PC-9 (cell line): ENCODE measurements at regions not wholly inside any gene's neighbourhood (a gene's known extent, or its start where the extent isn't known, plus 50 kb on each side); places are given as distances from the start of the nearest gene placed in this dataset.

Source experiments
- BruUV-seq: library from RNA; stranded (reverse); fragments of 400-500 nt; replicated peaks from 2 replicates; lab custom pipeline; 2021; lab: Mats Ljungman, UMichigan
- CTCF ChIA-PET: fragments of 300-600 bp; sonication (Branson Sonifier 250); formaldehyde crosslinking; loops from one replicate; lab custom pipeline; 2022; ENCODE audit warnings: antibody characterized with exemption; lab: Charles Lee
- POLR2A ChIA-PET: fragments of 300-600 bp; sonication (Branson Sonifier 250); formaldehyde crosslinking; loops from one replicate; lab custom pipeline; 2022; ENCODE audit warnings: antibody characterized with exemption; ENCODE audit not compliant: unreplicated experiment; lab: Charles Lee
- DNase-seq, 2 experiments: peaks; one replicate each; pipeline versions ENCODE4 v3.0.0 to v3.0.0-alpha.2; 2015 to 2022; ENCODE audit warnings: mixed read lengths in 1 of 2
- H2AFZ ChIP-seq: fragments of 200-600 bp; sonication (generic); 2 replicates; pipeline ENCODE4 v1.8.1; 2017; ENCODE audit warnings: antibody characterized with exemption
- H3F3A ChIP-seq: fragments of 200-600 bp; sonication (generic); 2 replicates; pipeline ENCODE4 v1.8.1; 2017; ENCODE audit warnings: antibody characterized with exemption, mild to moderate bottlenecking, low read depth; ENCODE audit not compliant: insufficient read depth
- H3K27ac ChIP-seq: fragments of 200-600 bp; sonication (generic); 2 replicates; pipeline ENCODE4 v1.6.1; 2016; ENCODE audit warnings: mixed run types
- H3K27me3 ChIP-seq: fragments of 200-600 bp; sonication (generic); 2 replicates; pipeline ENCODE4 v1.6.1; 2016; ENCODE audit warnings: low read depth, mixed run types; ENCODE audit not compliant: insufficient read depth
- H3K36me3 ChIP-seq: fragments of 200-600 bp; sonication (generic); 2 replicates; pipeline ENCODE4 v1.6.1; 2016; ENCODE audit warnings: low read depth, mixed run types
- H3K4me1 ChIP-seq: fragments of 200-600 bp; sonication (generic); replicated peaks from 2 replicates; pipeline ENCODE4 v1.6.1; 2016; ENCODE audit warnings: mixed run types; ENCODE audit not compliant: insufficient read depth
- H3K4me2 ChIP-seq: fragments of 200-600 bp; sonication (generic); 2 replicates; pipeline ENCODE4 v1.6.1; 2017; ENCODE audit warnings: mixed run types
- H3K4me3 ChIP-seq: fragments of 200-600 bp; sonication (generic); 2 replicates; pipeline ENCODE4 v1.6.1; 2016; ENCODE audit warnings: mixed run types
- H3K79me2 ChIP-seq: fragments of 200-600 bp; sonication (generic); 2 replicates; pipeline ENCODE4 v1.6.1; 2017; ENCODE audit warnings: low read depth, mixed run types
- H3K9me2 ChIP-seq: fragments of 200-600 bp; sonication (generic); 2 replicates; pipeline ENCODE4 v1.8.1; 2017; ENCODE audit warnings: mild to moderate bottlenecking; ENCODE audit not compliant: insufficient read depth
- H3K9me3 ChIP-seq: fragments of 200-600 bp; sonication (generic); 2 replicates; pipeline ENCODE4 v1.8.1; 2016; ENCODE audit warnings: low read depth; ENCODE audit not compliant: insufficient read depth
- H4K20me1 ChIP-seq: fragments of 200-600 bp; sonication (generic); 2 replicates; pipeline ENCODE4 v1.8.1; 2017; ENCODE audit not compliant: insufficient read depth
- EZH2 ChIP-seq: fragments of 200-600 bp; sonication (generic); IDR thresholded peaks from 2 replicates; pipeline ENCODE4 v1.8.0; 2017; ENCODE audit warnings: antibody characterized with exemption, low read depth
- intact Hi-C: fragments of 100-400 bp; cut with micrococcal nuclease; formaldehyde crosslinking; loops from one replicate; pipeline ENCODE4 v1.10.0; 2022; ENCODE audit not compliant: unreplicated experiment
- TF ChIP-seq, protein P1 (sequence below): fragments of 200-600 bp; sonication (generic); conservative IDR thresholded peaks from 2 replicates; pipeline ENCODE4 v1.6.1; 2017; ENCODE audit warnings: mixed run types, antibody characterized with exemption, mild to moderate bottlenecking, moderate library complexity

DNA sequence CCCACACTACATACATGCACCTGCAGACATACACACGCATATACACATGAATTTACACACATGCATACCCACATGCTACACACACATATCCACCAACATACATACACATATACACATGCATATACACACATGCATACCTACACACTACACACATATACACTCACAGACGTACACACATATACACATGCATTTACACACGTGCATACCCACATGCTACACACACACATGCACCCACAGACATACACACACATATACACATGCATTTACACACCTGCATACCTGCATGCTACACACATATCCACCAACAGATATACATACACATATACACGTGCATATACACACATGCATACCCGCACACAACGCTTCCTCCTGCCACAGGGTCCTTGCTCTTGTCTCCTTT is 61.2 kb upstream of the SLC25A33 start:
- Histone ChIP-seq H3K4me1 (peaks cover 15% of the 10 kb centered on the region; the same call in 1 of the 2 replicates), H3F3A (peaks cover 10% of the 10 kb centered on the region), H3K36me3 (no peaks in the 10 kb centered on the region), H3K27ac (no peak overlapping the region), H3K79me2 (no peaks in the 10 kb centered on the region), H3K4me3 (no peak overlapping the region), H4K20me1 (no peaks in the 10 kb centered on the region), H3K9me2 (no peaks in the 10 kb centered on the region), H3K9me3 (no peaks in the 10 kb centered on the region), H3K27me3 (no peaks in the 10 kb centered on the region), H2AFZ (no peak overlapping the region), H3K4me2 (no peak overlapping the region)
- POLR2A ChIA-PET: no interaction called here
- DNase-seq: no peak
- intact Hi-C loops: no loop called here
- CTCF ChIA-PET: no interaction called here
- TF ChIP-seq, protein P1, sequence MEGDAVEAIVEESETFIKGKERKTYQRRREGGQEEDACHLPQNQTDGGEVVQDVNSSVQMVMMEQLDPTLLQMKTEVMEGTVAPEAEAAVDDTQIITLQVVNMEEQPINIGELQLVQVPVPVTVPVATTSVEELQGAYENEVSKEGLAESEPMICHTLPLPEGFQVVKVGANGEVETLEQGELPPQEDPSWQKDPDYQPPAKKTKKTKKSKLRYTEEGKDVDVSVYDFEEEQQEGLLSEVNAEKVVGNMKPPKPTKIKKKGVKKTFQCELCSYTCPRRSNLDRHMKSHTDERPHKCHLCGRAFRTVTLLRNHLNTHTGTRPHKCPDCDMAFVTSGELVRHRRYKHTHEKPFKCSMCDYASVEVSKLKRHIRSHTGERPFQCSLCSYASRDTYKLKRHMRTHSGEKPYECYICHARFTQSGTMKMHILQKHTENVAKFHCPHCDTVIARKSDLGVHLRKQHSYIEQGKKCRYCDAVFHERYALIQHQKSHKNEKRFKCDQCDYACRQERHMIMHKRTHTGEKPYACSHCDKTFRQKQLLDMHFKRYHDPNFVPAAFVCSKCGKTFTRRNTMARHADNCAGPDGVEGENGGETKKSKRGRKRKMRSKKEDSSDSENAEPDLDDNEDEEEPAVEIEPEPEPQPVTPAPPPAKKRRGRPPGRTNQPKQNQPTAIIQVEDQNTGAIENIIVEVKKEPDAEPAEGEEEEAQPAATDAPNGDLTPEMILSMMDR: no peak
- TF ChIP-seq EZH2: no peak
- BruUV-seq: no TSS peak

DNA sequence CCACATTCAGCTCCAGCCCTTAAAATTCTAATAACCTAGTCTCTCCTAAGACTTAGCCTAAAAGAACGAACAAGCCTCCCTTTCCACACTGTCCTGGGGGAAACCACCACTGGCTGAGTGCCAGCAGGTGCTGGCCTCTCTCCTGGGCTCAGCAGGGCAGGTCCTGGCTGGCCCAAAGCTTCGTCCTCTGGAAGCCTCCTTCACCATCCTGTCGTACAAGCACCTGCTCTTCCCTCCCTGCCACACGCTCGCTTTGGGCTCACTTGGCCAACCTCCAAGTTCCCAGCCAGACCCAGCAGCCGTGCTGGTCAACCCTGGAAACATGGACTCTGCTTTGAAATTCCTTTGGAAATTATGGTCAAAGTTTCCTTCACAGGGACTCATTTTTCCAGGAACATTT is 58.2 kb upstream of the SLC25A33 start:
- Histone ChIP-seq H3K9me2 (no peaks in the 10 kb centered on the region), H3K79me2 (no peaks in the 10 kb centered on the region), H3K27ac (no peak overlapping the region), H3K36me3 (no peaks in the 10 kb centered on the region), H3K9me3 (no peaks in the 10 kb centered on the region), H4K20me1 (no peaks in the 10 kb centered on the region), H3K4me3 (no peak overlapping the region), H3K4me1 (peaks cover 11% of the 10 kb centered on the region; the same call in 1 of the 2 replicates), H3K4me2 (no peak overlapping the region), H2AFZ (no peak overlapping the region), H3K27me3 (no peaks in the 10 kb centered on the region), H3F3A (peaks cover 10% of the 10 kb centered on the region)
- no TSS peak for BruUV-seq
- TF ChIP-seq EZH2: no peak
- TF ChIP-seq, protein P1: no peak
- intact Hi-C loops: no loop called here
- ChIA-PET POLR2A (no interaction called here), CTCF (interaction anchor here (0.5 kb wide), 1 partner anchor 15 kb away, joined by 6 read pairs; no protein-coding TSS in a partner anchor)
- no peak for DNase-seq

DNA sequence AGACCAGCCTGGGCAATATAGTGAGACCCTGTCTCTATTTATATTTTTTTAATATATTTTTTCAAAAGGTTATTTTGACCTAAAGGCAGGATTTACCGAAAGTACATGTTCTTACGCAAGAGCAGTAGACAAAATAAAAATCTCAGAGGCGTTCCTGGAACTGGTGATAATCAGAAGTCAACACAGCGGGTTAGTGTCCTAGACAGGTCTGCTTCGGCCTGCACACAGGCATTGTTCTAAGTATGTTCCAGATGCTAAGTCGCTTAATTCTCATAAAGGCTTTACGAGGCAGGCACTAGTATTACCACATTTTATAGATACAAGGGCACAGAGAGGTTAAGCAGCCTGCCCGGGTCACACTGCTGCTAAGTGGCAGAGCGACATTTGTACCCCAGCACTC is 56.9 kb upstream of the SLC25A33 start:
- H3K36me3 ChIP-seq: no peaks in the 10 kb centered on the region
- H3K27me3 ChIP-seq: no peaks in the 10 kb centered on the region
- H3K4me1 ChIP-seq: 0 out of 2 replicates have a peak, but pooled peaks cover 3% of the 10 kb centered on the region
- no peak overlapping the region for H3K4me3 ChIP-seq
- H3K9me3 ChIP-seq: no peaks in the 10 kb centered on the region
- no peaks in the 10 kb centered on the region for H4K20me1 ChIP-seq
- no TSS peak for BruUV-seq
- no peak overlapping the region for H3K4me2 ChIP-seq
- H3K9me2 ChIP-seq: no peaks in the 10 kb centered on the region
- intact Hi-C loops: no loop called here
- no peaks in the 10 kb centered on the region for H3K79me2 ChIP-seq
- no peak overlapping the region for H3K27ac ChIP-seq
- H2AFZ ChIP-seq: no peak overlapping the region
- DNase-seq: no peak
- ChIA-PET CTCF (no interaction called here), POLR2A (interaction anchor here (0.6 kb wide), 1 partner anchor 350 kb away, joined by 4 read pairs; no protein-coding TSS in a partner anchor)
- TF ChIP-seq EZH2: no peak
- TF ChIP-seq, protein P1: no peak
- H3F3A ChIP-seq: peaks cover 6% of the 10 kb centered on the region
